Caco-2 (cell line): ENCODE measurements at regions not wholly inside any gene's neighbourhood (a gene's known extent, or its start where the extent isn't known, plus 50 kb on each side); places are given as distances from the start of the nearest gene placed in this dataset.

Source experiments
- BruUV-seq: library from RNA; stranded (reverse); fragments of 400-500 nt; replicated peaks from 2 replicates; lab custom pipeline; 2021; lab: Mats Ljungman, UMichigan
- CTCF ChIA-PET: fragments of 300-600 bp; sonication (Branson Sonifier 250); formaldehyde crosslinking; loops from one replicate; lab custom pipeline; 2022; ENCODE audit warnings: antibody characterized with exemption; lab: Charles Lee
- POLR2A ChIA-PET: fragments of 300-600 bp; sonication (Branson Sonifier 250); formaldehyde crosslinking; loops from one replicate; lab custom pipeline; 2022; ENCODE audit warnings: antibody characterized with exemption; lab: Charles Lee
- DNase-seq, 2 experiments: peaks; one replicate each; pipeline versions ENCODE4 v3.0.0 to v3.0.0-alpha.2; 2020 to 2022
- H3K27me3 ChIP-seq: replicated peaks from 2 replicates; pipeline ENCODE4 v1.6.0; 2011; ENCODE audit warnings: low read length; ENCODE audit not compliant: control insufficient read depth, insufficient read depth
- H3K36me3 ChIP-seq: 2 replicates; pipeline ENCODE4 v1.5.1; 2011; ENCODE audit warnings: low read length; ENCODE audit not compliant: control insufficient read depth, insufficient read depth
- H3K4me1 ChIP-seq: fragments of 250-450 bp; sonication (Bioruptor Pico); 2 replicates; pipeline ENCODE4 v1.5.1; 2020; ENCODE audit warnings: mild to moderate bottlenecking
- H3K4me3 ChIP-seq: 2 replicates; pipeline ENCODE4 v1.5.1; 2011; ENCODE audit warnings: low read depth, mild to moderate bottlenecking, control low read depth, low read length
- H3K9me3 ChIP-seq: fragments of 250-450 bp; sonication (Bioruptor Pico); 2 replicates; pipeline ENCODE4 v1.5.1; 2020; ENCODE audit warnings: mild to moderate bottlenecking, moderate library complexity
- H3K27ac Mint-ChIP-seq: one replicate; pipeline ENCODE4 v1.8.0; 2022; ENCODE audit warnings: mixed read lengths; ENCODE audit not compliant: unreplicated experiment
- H3K27me3 Mint-ChIP-seq: one replicate; pipeline ENCODE4 v1.8.0; 2022; ENCODE audit warnings: mixed read lengths; ENCODE audit not compliant: insufficient read depth, unreplicated experiment
- H3K36me3 Mint-ChIP-seq: one replicate; pipeline ENCODE4 v1.8.0; 2022; ENCODE audit warnings: mild to moderate bottlenecking, mixed read lengths; ENCODE audit not compliant: insufficient read depth, unreplicated experiment
- H3K4me1 Mint-ChIP-seq: one replicate; pipeline ENCODE4 v1.8.0; 2022; ENCODE audit warnings: low read depth, mixed read lengths; ENCODE audit not compliant: unreplicated experiment
- H3K4me3 Mint-ChIP-seq: one replicate; pipeline ENCODE4 v1.8.0; 2022; ENCODE audit warnings: mild to moderate bottlenecking, moderate library complexity, mixed read lengths; ENCODE audit not compliant: unreplicated experiment
- H3K9me3 Mint-ChIP-seq: one replicate; pipeline ENCODE4 v1.8.0; 2022; ENCODE audit warnings: mixed read lengths; ENCODE audit not compliant: unreplicated experiment
- CTCF ChIP-seq, 2 experiments: fragments of 200-600 bp in 1 of 2; IDR thresholded peaks; 1 replicate in 1 of 2; 2 replicates in 1 of 2; pipeline versions ENCODE4 v1.5.1 to v1.8.0; 2011 to 2022; ENCODE audit warnings: antibody characterized with exemption in 1 of 2, control low read depth in 1 of 2, inconsistent platforms in 1 of 2, low read depth in 1 of 2, low read length in 1 of 2, mild to moderate bottlenecking in 1 of 2, moderate library complexity in 1 of 2; ENCODE audit not compliant: insufficient read depth in 1 of 2, severe bottlenecking in 1 of 2, unreplicated experiment in 1 of 2
- intact Hi-C: fragments of 100-400 bp; cut with micrococcal nuclease; formaldehyde crosslinking; loops from one replicate; pipeline ENCODE4 v1.10.0; 2022; ENCODE audit not compliant: unreplicated experiment

DNA sequence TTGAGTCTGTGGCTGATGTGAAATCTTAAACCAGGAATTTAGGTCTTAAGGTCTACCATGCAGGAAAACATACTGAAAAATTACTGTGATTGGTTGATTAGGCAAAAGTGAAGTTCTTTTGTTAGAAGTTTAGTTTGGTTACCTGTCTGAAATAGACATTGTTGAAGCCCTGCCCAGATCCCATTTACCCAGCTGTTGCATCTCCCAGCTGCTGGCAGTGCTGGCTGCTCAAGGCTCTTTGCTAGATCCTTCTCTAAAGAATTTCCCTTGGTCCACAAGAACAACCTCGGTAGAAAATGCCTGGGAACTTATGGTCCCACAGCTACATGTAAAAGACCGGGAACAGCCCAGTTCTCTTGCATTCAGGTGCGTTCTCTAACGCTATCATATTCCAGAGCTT, 137.3 kb downstream of the EDEM1 start:
- no peak overlapping the region for H3K27ac Mint-ChIP-seq
- ChIA-PET POLR2A (no interaction called here), CTCF (no interaction called here)
- Histone ChIP-seq H3K4me3 (no peak overlapping the region), H3K36me3 (no peaks in the 10 kb centered on the region), H3K27me3 (0 out of 2 replicates have a peak, but pooled peaks cover 1% of the 10 kb centered on the region), H3K4me1 (peaks cover 8% of the 10 kb centered on the region), H3K9me3 (no peaks in the 10 kb centered on the region)
- H3K4me3 Mint-ChIP-seq = no peak overlapping the region
- H3K27me3 Mint-ChIP-seq = no peaks in the 10 kb centered on the region
- no peaks in the 10 kb centered on the region for H3K36me3 Mint-ChIP-seq
- H3K4me1 Mint-ChIP-seq = peaks cover 15% of the 10 kb centered on the region
- TF ChIP-seq CTCF (IDR thresholded peaks at IDR 0.05; ENCODE audit: insufficient read depth in 1 of 2, low read depth in 1 of 2, low read length in 1 of 2, severe bottlenecking in 1 of 2, unreplicated experiment in 1 of 2) = no peak
- BruUV-seq = no TSS peak
- H3K9me3 Mint-ChIP-seq = no peaks in the 10 kb centered on the region
- DNase-seq = no peak
- intact Hi-C loops = no loop called here

- Histone ChIP-seq H3K4me1 (peaks cover 35% of the 10 kb centered on the region), H3K4me3 (no peak overlapping the region), H3K9me3 (no peaks in the 10 kb centered on the region), H3K36me3 (no peaks in the 10 kb centered on the region), H3K27me3 (0 out of 2 replicates have a peak, but pooled peaks cover 1% of the 10 kb centered on the region)
- no TSS peak for BruUV-seq
- ChIA-PET POLR2A (no interaction called here), CTCF (interaction anchor here (0.6 kb wide), 1 partner anchor 235 kb away, joined by 5 read pairs; no protein-coding TSS in a partner anchor)
- DNase-seq = no peak
- Mint-ChIP-seq H3K27ac (peak overlapping the region; percentile 88), H3K4me1 (peaks cover 21% of the 10 kb centered on the region), H3K36me3 (peaks cover 11% of the 10 kb centered on the region), H3K4me3 (no peak overlapping the region), H3K9me3 (no peaks in the 10 kb centered on the region), H3K27me3 (no peaks in the 10 kb centered on the region)
- TF ChIP-seq CTCF (IDR thresholded peaks at IDR 0.05; ENCODE audit: insufficient read depth in 1 of 2, low read depth in 1 of 2, low read length in 1 of 2, severe bottlenecking in 1 of 2, unreplicated experiment in 1 of 2) = no peak
- intact Hi-C loops = loop anchor here (5.0 to 10.0 kb wide), 2 partner anchors 37 to 205 kb away; no protein-coding TSS in a partner anchor
Observed at GRCh38 chr3:5330152-5330810, 142.8 kb downstream of the EDEM1 start.

GRCh38 chr3:5331567-5332269, 144.2 kb downstream of the EDEM1 start:
- intact Hi-C loops = loop anchor here (1.0 to 10.0 kb wide), 5 partner anchors 9 to 203 kb away; no protein-coding TSS in a partner anchor
- H3K9me3 ChIP-seq = no peaks in the 10 kb centered on the region
- POLR2A ChIA-PET = no interaction called here
- no peaks in the 10 kb centered on the region for H3K27me3 Mint-ChIP-seq
- peaks cover 11% of the 10 kb centered on the region for H3K36me3 Mint-ChIP-seq
- H3K9me3 Mint-ChIP-seq = no peaks in the 10 kb centered on the region
- CTCF ChIA-PET = interaction anchor here (0.5 kb wide), 2 partner anchors 9 to 206 kb away, joined by 3 read pairs; no protein-coding TSS in a partner anchor
- DNase-seq = peak; percentile 58 to 61
- H3K4me3 ChIP-seq = no peak overlapping the region
- H3K27me3 ChIP-seq = 0 out of 2 replicates have a peak, but pooled peaks cover 1% of the 10 kb centered on the region
- H3K4me1 Mint-ChIP-seq = peaks cover 26% of the 10 kb centered on the region
- H3K4me1 ChIP-seq = peaks cover 35% of the 10 kb centered on the region
- no TSS peak for BruUV-seq
- peak overlapping the region; percentile 48 for H3K4me3 Mint-ChIP-seq
- TF ChIP-seq CTCF (IDR thresholded peaks at IDR 0.05; ENCODE audit: insufficient read depth in 1 of 2, low read depth in 1 of 2, low read length in 1 of 2, severe bottlenecking in 1 of 2, unreplicated experiment in 1 of 2) = no peak
- peak overlapping the region; percentile 88 for H3K27ac Mint-ChIP-seq
- no peaks in the 10 kb centered on the region for H3K36me3 ChIP-seq
